IMR-90 (cell line): ENCODE measurements at regions not wholly inside any gene's neighbourhood (a gene's known extent, or its start where the extent isn't known, plus 50 kb on each side); places are given as distances from the start of the nearest gene placed in this dataset.

ENCODE experiments used
- ATAC-seq: fragments of 200-7000 bp; cut with Tn5 transposase; 2 replicates; pipeline ENCODE4 v1.9.1; 2020; ENCODE audit warnings: low read depth, mild to moderate bottlenecking, moderate library complexity
- BruUV-seq: library from RNA; stranded (reverse); fragments of 400-500 nt; replicated peaks from 2 replicates; lab custom pipeline; 2021; lab: Mats Ljungman, UMichigan
- CTCF ChIA-PET: fragments of 300-600 bp; formaldehyde crosslinking; extraction: SDS; loops from one replicate; lab custom pipeline; 2021; ENCODE audit warnings: antibody characterized with exemption; lab: Yijun Ruan, JAX
- POLR2A ChIA-PET: fragments of 300-600 bp; sonication (Branson Sonifier 250); formaldehyde crosslinking; loops from one replicate; lab custom pipeline; 2022; ENCODE audit warnings: antibody characterized with exemption; ENCODE audit not compliant: unreplicated experiment; lab: Charles Lee
- DNase-seq: peaks from one replicate; pipeline ENCODE4 v3.0.0; 2013
- H2AFZ ChIP-seq: replicated peaks from 2 replicates; pipeline ENCODE3; 2013; ENCODE audit warnings: low read length, mild to moderate bottlenecking; ENCODE audit not compliant: poor library complexity
- H2AK5ac ChIP-seq: 2 replicates; pipeline ENCODE4 v1.6.1; 2013; ENCODE audit warnings: low read depth, low read length, inconsistent platforms
- H2AK9ac ChIP-seq: replicated peaks from 2 replicates; pipeline ENCODE3; 2013; ENCODE audit warnings: mild to moderate bottlenecking, low read depth, low read length, moderate library complexity; ENCODE audit not compliant: poor library complexity
- H2BK120ac ChIP-seq: 2 replicates; pipeline ENCODE4 v1.6.1; 2013; ENCODE audit warnings: low read depth, low read length, inconsistent platforms
- H2BK15ac ChIP-seq: 3 replicates; pipeline ENCODE4 v1.6.1; 2013; ENCODE audit warnings: low read depth, low read length, inconsistent platforms
- H2BK20ac ChIP-seq: 2 replicates; pipeline ENCODE4 v1.6.1; 2013; ENCODE audit warnings: low read depth, mild to moderate bottlenecking, inconsistent platforms, low read length, moderate library complexity
- H2BK5ac ChIP-seq: 2 replicates; pipeline ENCODE4 v1.6.1; 2013; ENCODE audit warnings: mild to moderate bottlenecking, low read depth, low read length, inconsistent platforms; ENCODE audit not compliant: poor library complexity, severe bottlenecking
- H3K14ac ChIP-seq: replicated peaks from 2 replicates; pipeline ENCODE4 v1.6.1; 2013; ENCODE audit warnings: low read depth, low read length, inconsistent platforms
- H3K18ac ChIP-seq: 2 replicates; pipeline ENCODE4 v1.6.1; 2013; ENCODE audit warnings: low read depth, low read length, control low read depth
- H3K23ac ChIP-seq: 2 replicates; pipeline ENCODE4 v1.6.1; 2013; ENCODE audit warnings: low read depth, low read length, inconsistent platforms
- H3K27ac ChIP-seq: 2 replicates; pipeline ENCODE4 v1.5.1; 2013; ENCODE audit warnings: mild to moderate bottlenecking, control low read depth, low read length; ENCODE audit not compliant: insufficient read depth
- H3K27me3 ChIP-seq: 2 replicates; pipeline ENCODE4 v1.6.1; 2013; ENCODE audit warnings: low read length; ENCODE audit not compliant: control insufficient read depth, insufficient read depth
- H3K36me3 ChIP-seq: 2 replicates; pipeline ENCODE4 v1.6.1; 2013; ENCODE audit warnings: low read length, mixed read lengths; ENCODE audit not compliant: control insufficient read depth, insufficient read depth
- H3K4ac ChIP-seq: 2 replicates; pipeline ENCODE4 v1.6.1; 2013; ENCODE audit warnings: low read depth, low read length, inconsistent platforms
- H3K4me1 ChIP-seq: 2 replicates; pipeline ENCODE4 v1.6.1; 2013; ENCODE audit warnings: low read length, mixed read lengths; ENCODE audit not compliant: control insufficient read depth, insufficient read depth
- H3K4me2 ChIP-seq: 2 replicates; pipeline ENCODE4 v1.6.1; 2013; ENCODE audit warnings: low read depth, mild to moderate bottlenecking, control low read depth, low read length, moderate library complexity
- H3K4me3 ChIP-seq: 2 replicates; pipeline ENCODE4 v1.5.1; 2013; ENCODE audit warnings: low read depth, mild to moderate bottlenecking, control low read depth, low read length, moderate library complexity; ENCODE audit not compliant: insufficient read depth
- H3K56ac ChIP-seq: 2 replicates; pipeline ENCODE4 v1.6.1; 2013; ENCODE audit warnings: low read length, inconsistent platforms; ENCODE audit not compliant: insufficient read depth; ENCODE audit errors: extremely low read depth
- H3K79me1 ChIP-seq, 2 experiments: 2 replicates each; pipeline ENCODE4 v1.6.1; 2013; ENCODE audit warnings: low read length in 2 of 2, inconsistent platforms in 1 of 2, low read depth in 1 of 2
- H3K9ac ChIP-seq: 2 replicates; pipeline ENCODE4 v1.6.1; 2013; ENCODE audit warnings: low read depth, low read length, control low read depth
- H3K9me1 ChIP-seq: 2 replicates; pipeline ENCODE4 v1.6.1; 2013; ENCODE audit warnings: low read length, inconsistent platforms; ENCODE audit not compliant: insufficient read depth
- H3K9me3 ChIP-seq: 2 replicates; pipeline ENCODE4 v1.6.1; 2013; ENCODE audit warnings: low read length; ENCODE audit not compliant: control insufficient read depth, insufficient read depth
- H4K20me1 ChIP-seq: 2 replicates; pipeline ENCODE4 v1.6.1; 2013; ENCODE audit warnings: low read length, inconsistent platforms; ENCODE audit not compliant: insufficient read depth
- H4K5ac ChIP-seq: 2 replicates; pipeline ENCODE4 v1.6.1; 2013; ENCODE audit warnings: mild to moderate bottlenecking, low read depth, low read length, control low read depth
- H4K8ac ChIP-seq, 2 experiments: 2 replicates each; pipeline ENCODE4 v1.6.1; 2013; ENCODE audit warnings: low read depth in 2 of 2, low read length in 2 of 2, control low read depth in 1 of 2, inconsistent platforms in 1 of 2
- H4K91ac ChIP-seq: 2 replicates; pipeline ENCODE4 v1.6.1; 2013; ENCODE audit warnings: low read depth, low read length, inconsistent platforms; ENCODE audit not compliant: insufficient read depth
- POLR2A ChIP-seq: IDR thresholded peaks from 2 replicates; pipeline ENCODE4 v1.6.1; 2012; ENCODE audit warnings: mild to moderate bottlenecking, low read depth, low read length
- WGBS, 2 experiments: methylation state at CpG; one replicate each; pipeline versions ENCODE4 v1.1.5 to v1.1.7; 2013; ENCODE audit warnings: missing lambda C conversion rate in 2 of 2; ENCODE audit not compliant: insufficient read length in 1 of 2; ENCODE audit errors: extremely low coverage in 2 of 2; 5-methylcytosine and 5-hydroxymethylcytosine counted together
- dilution Hi-C: fragments of 300-500 bp; cut with HindIII; formaldehyde crosslinking; loops from one replicate; pipeline ENCODE4 v1.14.3; 2018; ENCODE audit warnings: low sequenced_read_pairs; ENCODE audit not compliant: unreplicated experiment
- in situ Hi-C: fragments of 300-500 bp; cut with MboI; formaldehyde crosslinking; loops from 3 replicates; pipeline ENCODE4 v1.14.3; 2019; ENCODE audit warnings: low sequenced_read_pairs, inconsistent platforms, mixed read lengths
- intact Hi-C: fragments of 100-400 bp; cut with micrococcal nuclease; formaldehyde crosslinking; loops from 2 replicates; pipeline ENCODE4 v1.10.0; 2022

- no TSS peak for BruUV-seq
- dilution Hi-C loops (no loop called here), in situ Hi-C loops (no loop called here), intact Hi-C loops (no loop called here)
- Histone ChIP-seq H2BK20ac (0 out of 2 replicates have a peak overlapping the region, but pooled peaks have one; percentile 53), H3K9me3 (no peaks in the 10 kb centered on the region), H3K23ac (no peak overlapping the region), H2AFZ (peak overlapping the region; percentile 40), H3K27me3 (no peaks in the 10 kb centered on the region; the same call in 1 of the 2 replicates), H2BK15ac (peak overlapping the region; percentile 21; the same call in 1 of the 3 replicates), H2BK120ac (peak overlapping the region; percentile 84), H3K14ac (no peak overlapping the region), H3K9me1 (no peaks in the 10 kb centered on the region), H3K27ac (peak overlapping the region; percentile 37; the same call in 1 of the 2 replicates), H3K79me1 (no peaks in the 10 kb centered on the region), H2BK5ac (peak overlapping the region; percentile 13), H3K4me3 (no peak overlapping the region), H2AK5ac (peak overlapping the region; percentile 57), H3K36me3 (no peaks in the 10 kb centered on the region), H3K4me1 (peaks cover 12% of the 10 kb centered on the region; the same call in 1 of the 2 replicates), H3K4me2 (no peak overlapping the region), H3K4ac (0 out of 2 replicates have a peak overlapping the region, but pooled peaks have one; percentile 65), H4K20me1 (no peaks in the 10 kb centered on the region; the same call in 1 of the 2 replicates), H2AK9ac (no peak overlapping the region), H4K8ac (peak overlapping the region; percentile 17 to 31; a peak in 2 of 4 replicates), H4K5ac (peak overlapping the region; percentile 27), H3K56ac (no peak overlapping the region), H4K91ac (peak overlapping the region; percentile 52; the same call in 1 of the 2 replicates), H3K9ac (no peak overlapping the region), H3K18ac (peak overlapping the region; percentile 77)
- ATAC-seq (no peak; the same call in 1 of the 2 replicates), DNase-seq (peak; percentile 6)
- ChIA-PET CTCF (no interaction called here), POLR2A (no interaction called here)
- no peak for TF ChIP-seq POLR2A
- 67% methylated on average over 9 of the region's 22 CpGs; no CpG with 5 or more reads in 1 of the 2 experiments for WGBS, 2 experiments
Measured at GRCh38 chr6:170231293-170232185, 59.3 kb downstream of the DLL1 start.
